Endothelial cell of umbilical vein (primary cell): ENCODE measurements at regions not wholly inside any gene's neighbourhood (a gene's known extent, or its start where the extent isn't known, plus 50 kb on each side); places are given as distances from the start of the nearest gene placed in this dataset.

Experiments used
- CTCF ChIP-seq, 2 donors: IDR thresholded peaks; 1 replicate in 1 of 2; 2 replicates in 1 of 2; pipeline ENCODE4 v1.5.1; 2011; ENCODE audit warnings: low read length in 2 of 2, mild to moderate bottlenecking in 2 of 2, moderate library complexity in 2 of 2, control low read depth in 1 of 2, inconsistent platforms in 1 of 2, low read depth in 1 of 2; ENCODE audit not compliant: insufficient read depth in 1 of 2; ENCODE audit errors: extremely low read depth in 1 of 2
- EZH2 ChIP-seq: IDR thresholded peaks from 2 replicates; pipeline ENCODE4 v1.6.1; 2012; ENCODE audit warnings: borderline replicate concordance, low read depth, mild to moderate bottlenecking, moderate library complexity, low read length, inconsistent platforms; ENCODE audit not compliant: severe bottlenecking
- JUN ChIP-seq: IDR thresholded peaks from 2 replicates; pipeline ENCODE4 v1.6.1; 2011; ENCODE audit warnings: borderline replicate concordance, low read depth; ENCODE audit not compliant: insufficient read length, insufficient read depth
- POLR2A ChIP-seq: IDR thresholded peaks from 2 replicates; pipeline ENCODE4 v1.6.1; 2012; ENCODE audit warnings: low read depth, mild to moderate bottlenecking, control low read depth, low read length
- TF ChIP-seq, protein P1 (sequence below): IDR thresholded peaks from 2 replicates; pipeline ENCODE4 v1.6.1; 2011; ENCODE audit not compliant: insufficient read depth, insufficient read length

- no peak for TF ChIP-seq CTCF (IDR thresholded peaks at IDR 0.05; ENCODE audit: extremely low read depth in 1 of 2, insufficient read depth in 1 of 2, low read depth in 1 of 2, low read length in 2 of 2)
- TF ChIP-seq POLR2A, result no peak
- TF ChIP-seq JUN, result no peak
- TF ChIP-seq, protein P1, sequence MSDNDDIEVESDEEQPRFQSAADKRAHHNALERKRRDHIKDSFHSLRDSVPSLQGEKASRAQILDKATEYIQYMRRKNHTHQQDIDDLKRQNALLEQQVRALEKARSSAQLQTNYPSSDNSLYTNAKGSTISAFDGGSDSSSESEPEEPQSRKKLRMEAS, result no peak
- TF ChIP-seq EZH2, result no peak
These were observed 105.1 kb downstream of the BMP4 start for GRCh38 chr14:53851394-53852090.
